ENCODE measurements at regions not wholly inside any gene's neighbourhood (a gene's known extent, or its start where the extent isn't known, plus 50 kb on each side); places are given as distances from the start of the nearest gene placed in this dataset.

DNA sequence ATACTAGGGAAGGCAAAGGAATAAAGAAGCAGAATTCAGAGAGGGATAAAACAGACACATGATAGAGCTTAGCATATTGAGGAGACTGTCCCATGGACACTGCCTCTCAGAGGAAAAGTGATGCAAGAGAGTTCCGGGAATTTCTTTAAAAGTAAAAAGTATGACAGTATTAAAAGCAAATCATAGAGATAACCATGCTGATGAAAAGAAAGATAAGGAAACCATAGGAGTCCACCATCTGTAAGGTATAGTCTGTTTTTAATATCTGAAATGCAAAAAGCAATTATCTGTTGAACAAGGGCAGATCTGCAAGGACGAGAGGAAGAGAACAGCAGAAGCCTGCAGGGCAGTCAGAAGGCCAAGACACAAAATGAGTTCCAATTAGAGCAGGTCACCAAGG, 495.9 kb upstream of the GOLIM4 start:
- FAIRE-seq: no peak

DNA sequence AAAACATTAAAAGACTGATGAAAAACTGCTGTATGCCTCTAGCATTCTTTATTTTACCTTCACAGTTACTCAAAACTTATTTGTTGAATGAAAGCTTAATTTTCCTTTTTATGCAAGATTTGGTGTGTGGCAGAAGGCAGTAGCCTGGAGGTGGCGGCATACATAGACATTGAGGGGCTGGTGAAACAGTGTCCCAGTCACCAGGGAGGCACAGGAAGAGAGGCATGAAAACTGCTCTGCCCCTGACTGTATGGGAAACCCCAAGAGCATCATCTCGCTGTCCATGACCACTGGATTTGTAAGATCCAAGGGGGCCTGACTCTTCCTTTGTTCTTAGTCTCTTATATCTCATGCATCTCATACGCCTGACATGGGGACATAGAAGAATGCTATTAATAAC, 493.7 kb upstream of the GOLIM4 start:
- H3K9me3 ChIP-seq (ENCODE audit: insufficient read depth, low read depth, low read length): no peaks in the 10 kb centered on the region
- no peak overlapping the region for H3K9ac ChIP-seq (ENCODE audit: low read length)
- no peaks in the 10 kb centered on the region for H3K36me3 ChIP-seq (ENCODE audit: insufficient read depth, low read length)
- no peak overlapping the region for H3K4me2 ChIP-seq (ENCODE audit: low read length)
- no peak for DNase-seq (ENCODE audit: low read depth)
- H4K20me1 ChIP-seq (ENCODE audit: insufficient read depth, low read length): no peaks in the 10 kb centered on the region
- no peaks in the 10 kb centered on the region for H3K4me1 ChIP-seq (ENCODE audit: insufficient read depth, low read length)
- no peak overlapping the region for H3K27ac Mint-ChIP-seq (ENCODE audit: unreplicated experiment)
- H3K79me2 ChIP-seq (ENCODE audit: insufficient read depth, low read length): no peaks in the 10 kb centered on the region
- no peak overlapping the region for H3K27ac ChIP-seq (ENCODE audit: low read depth, low read length)
- no peak overlapping the region for H3K4me3 ChIP-seq (ENCODE audit: insufficient read depth, low read depth, low read length)
- TF ChIP-seq, protein P1, sequence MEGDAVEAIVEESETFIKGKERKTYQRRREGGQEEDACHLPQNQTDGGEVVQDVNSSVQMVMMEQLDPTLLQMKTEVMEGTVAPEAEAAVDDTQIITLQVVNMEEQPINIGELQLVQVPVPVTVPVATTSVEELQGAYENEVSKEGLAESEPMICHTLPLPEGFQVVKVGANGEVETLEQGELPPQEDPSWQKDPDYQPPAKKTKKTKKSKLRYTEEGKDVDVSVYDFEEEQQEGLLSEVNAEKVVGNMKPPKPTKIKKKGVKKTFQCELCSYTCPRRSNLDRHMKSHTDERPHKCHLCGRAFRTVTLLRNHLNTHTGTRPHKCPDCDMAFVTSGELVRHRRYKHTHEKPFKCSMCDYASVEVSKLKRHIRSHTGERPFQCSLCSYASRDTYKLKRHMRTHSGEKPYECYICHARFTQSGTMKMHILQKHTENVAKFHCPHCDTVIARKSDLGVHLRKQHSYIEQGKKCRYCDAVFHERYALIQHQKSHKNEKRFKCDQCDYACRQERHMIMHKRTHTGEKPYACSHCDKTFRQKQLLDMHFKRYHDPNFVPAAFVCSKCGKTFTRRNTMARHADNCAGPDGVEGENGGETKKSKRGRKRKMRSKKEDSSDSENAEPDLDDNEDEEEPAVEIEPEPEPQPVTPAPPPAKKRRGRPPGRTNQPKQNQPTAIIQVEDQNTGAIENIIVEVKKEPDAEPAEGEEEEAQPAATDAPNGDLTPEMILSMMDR (IDR thresholded peaks at IDR 0.05; ENCODE audit: insufficient read depth, low read depth, low read length): no peak
- no peaks in the 10 kb centered on the region for H3K36me3 Mint-ChIP-seq (ENCODE audit: low read depth, unreplicated experiment)
- H3K4me1 Mint-ChIP-seq (ENCODE audit: low read depth, unreplicated experiment): peaks cover 3% of the 10 kb centered on the region
- peaks cover 2% of the 10 kb centered on the region for H3K9me3 Mint-ChIP-seq (ENCODE audit: unreplicated experiment)
- H3K27me3 Mint-ChIP-seq (ENCODE audit: low read depth, unreplicated experiment): no peaks in the 10 kb centered on the region
- no peak overlapping the region for H3K4me3 Mint-ChIP-seq (ENCODE audit: unreplicated experiment)
- H3K27me3 ChIP-seq (ENCODE audit: insufficient read depth, low read length): no peaks in the 10 kb centered on the region
- FAIRE-seq: no peak
- H2AFZ ChIP-seq (ENCODE audit: low read depth, low read length): no peak overlapping the region

More for the DNA sequence above, 495.9 kb upstream of the GOLIM4 start:
- Mint-ChIP-seq H3K27ac (ENCODE audit: unreplicated experiment) (no peak overlapping the region), H3K27me3 (ENCODE audit: low read depth, unreplicated experiment) (no peaks in the 10 kb centered on the region), H3K4me3 (ENCODE audit: unreplicated experiment) (no peak overlapping the region), H3K9me3 (ENCODE audit: unreplicated experiment) (peaks cover 2% of the 10 kb centered on the region), H3K36me3 (ENCODE audit: low read depth, unreplicated experiment) (no peaks in the 10 kb centered on the region), H3K4me1 (ENCODE audit: low read depth, unreplicated experiment) (peaks cover under 1% of the 10 kb centered on the region)
- no peak overlapping the region for H2AFZ ChIP-seq (ENCODE audit: low read depth, low read length)
- no peak overlapping the region for H3K27ac ChIP-seq (ENCODE audit: low read depth, low read length)
- DNase-seq (ENCODE audit: low read depth): no peak
- no peaks in the 10 kb centered on the region for H3K36me3 ChIP-seq (ENCODE audit: insufficient read depth, low read length)
- no peaks in the 10 kb centered on the region for H3K79me2 ChIP-seq (ENCODE audit: insufficient read depth, low read length)
- no peak overlapping the region for H3K9ac ChIP-seq (ENCODE audit: low read length)
- no peak for TF ChIP-seq EZH2 (IDR thresholded peaks at IDR 0.05; ENCODE audit: insufficient read depth, low read length)
- TF ChIP-seq, protein P1 (IDR thresholded peaks at IDR 0.05; ENCODE audit: insufficient read depth, low read depth, low read length): no peak
- H3K27me3 ChIP-seq (ENCODE audit: insufficient read depth, low read length): no peaks in the 10 kb centered on the region
- no peaks in the 10 kb centered on the region for H3K4me1 ChIP-seq (ENCODE audit: insufficient read depth, low read length)
- H3K4me2 ChIP-seq (ENCODE audit: low read length): no peak overlapping the region
- no peaks in the 10 kb centered on the region for H3K9me3 ChIP-seq (ENCODE audit: insufficient read depth, low read depth, low read length)
- no peaks in the 10 kb centered on the region for H4K20me1 ChIP-seq (ENCODE audit: insufficient read depth, low read length)
- H3K4me3 ChIP-seq (ENCODE audit: insufficient read depth, low read depth, low read length): no peak overlapping the region

DNA sequence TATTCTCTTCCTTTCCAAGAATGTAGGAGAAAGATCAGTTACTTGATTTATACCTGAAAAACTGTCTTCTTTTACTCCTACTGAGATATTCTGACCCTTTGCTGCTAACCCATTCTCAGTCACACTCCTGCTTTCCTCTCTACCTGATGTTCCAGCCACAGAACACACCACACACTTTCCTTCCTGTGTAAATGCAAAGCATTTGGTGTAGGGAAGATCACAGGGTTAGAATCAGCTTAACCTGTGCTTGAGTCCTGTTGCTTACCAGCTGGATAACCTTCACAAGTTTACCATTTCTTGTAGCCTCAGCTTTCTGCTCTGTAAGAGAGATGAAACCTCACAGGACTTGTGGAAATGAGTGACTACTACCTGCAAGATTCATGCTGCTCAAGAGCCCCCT, 489.8 kb upstream of the GOLIM4 start:
- Histone ChIP-seq H3K27ac (ENCODE audit: low read depth, low read length) (no peak overlapping the region), H3K36me3 (ENCODE audit: insufficient read depth, low read length) (no peaks in the 10 kb centered on the region), H3K4me2 (ENCODE audit: low read length) (no peak overlapping the region), H3K4me1 (ENCODE audit: insufficient read depth, low read length) (no peaks in the 10 kb centered on the region), H3K27me3 (ENCODE audit: insufficient read depth, low read length) (no peaks in the 10 kb centered on the region), H4K20me1 (ENCODE audit: insufficient read depth, low read length) (no peaks in the 10 kb centered on the region), H3K9me3 (ENCODE audit: insufficient read depth, low read depth, low read length) (no peaks in the 10 kb centered on the region), H2AFZ (ENCODE audit: low read depth, low read length) (no peak overlapping the region), H3K4me3 (ENCODE audit: insufficient read depth, low read depth, low read length) (no peak overlapping the region), H3K9ac (ENCODE audit: low read length) (no peak overlapping the region), H3K79me2 (ENCODE audit: insufficient read depth, low read length) (no peaks in the 10 kb centered on the region)
- DNase-seq (ENCODE audit: low read depth) (no peak), FAIRE-seq (no peak)
- Mint-ChIP-seq H3K9me3 (ENCODE audit: unreplicated experiment) (no peaks in the 10 kb centered on the region), H3K36me3 (ENCODE audit: low read depth, unreplicated experiment) (no peaks in the 10 kb centered on the region), H3K4me1 (ENCODE audit: low read depth, unreplicated experiment) (peaks cover 3% of the 10 kb centered on the region), H3K27me3 (ENCODE audit: low read depth, unreplicated experiment) (no peaks in the 10 kb centered on the region), H3K4me3 (ENCODE audit: unreplicated experiment) (no peak overlapping the region), H3K27ac (ENCODE audit: unreplicated experiment) (no peak overlapping the region)
- TF ChIP-seq, protein P1 (IDR thresholded peaks at IDR 0.05; ENCODE audit: insufficient read depth, low read depth, low read length): no peak
- TF ChIP-seq EZH2 (IDR thresholded peaks at IDR 0.05; ENCODE audit: insufficient read depth, low read length): no peak
